Lower leg skin (tissue), 3 donors: ENCODE measurements at regions not wholly inside any gene's neighbourhood (a gene's known extent, or its start where the extent isn't known, plus 50 kb on each side); places are given as distances from the start of the nearest gene placed in this dataset.

Source experiments
- CTCF ChIP-seq, 3 donors: fragments of 450-650 bp; IDR thresholded peaks; one replicate each; pipeline ENCODE4 v1.5.1; 2016; ENCODE audit warnings: antibody characterized with exemption in 3 of 3, mild to moderate bottlenecking in 3 of 3, moderate library complexity in 2 of 3
- POLR2A ChIP-seq, 2 donors: fragments of 450-650 bp; IDR thresholded peaks; one replicate each; pipeline ENCODE4 v1.6.1; 2016 to 2017; ENCODE audit warnings: antibody characterized with exemption in 2 of 2, mild to moderate bottlenecking in 1 of 2, moderate library complexity in 1 of 2

GRCh38 chr7:16315280-16315679 is 106.1 kb downstream of the CRPPA start:
- TF ChIP-seq CTCF (IDR thresholded peaks at IDR 0.05), result no peak
- no peak for TF ChIP-seq POLR2A (IDR thresholded peaks at IDR 0.05)
